GM23248 (cell line): ENCODE measurements at regions not wholly inside any gene's neighbourhood (a gene's known extent, or its start where the extent isn't known, plus 50 kb on each side); places are given as distances from the start of the nearest gene placed in this dataset.

Source experiments
- DNase-seq: peaks from one replicate; pipeline ENCODE4 v3.0.0-alpha.2; 2015
- H2AFZ ChIP-seq: fragments of 200-600 bp; sonication (generic); 2 replicates; pipeline ENCODE4 v1.6.1; 2016; ENCODE audit warnings: antibody characterized with exemption
- H3F3A ChIP-seq: fragments of 200-600 bp; sonication (generic); 2 replicates; pipeline ENCODE4 v1.6.1; 2016; ENCODE audit warnings: mild to moderate bottlenecking, antibody characterized with exemption, mixed run types; ENCODE audit not compliant: insufficient read depth
- H3K27ac ChIP-seq: fragments of 200-600 bp; sonication (generic); 2 replicates; pipeline ENCODE4 v1.5.1; 2016; ENCODE audit warnings: mild to moderate bottlenecking
- H3K27me3 ChIP-seq: fragments of 200-600 bp; sonication (generic); replicated peaks from 2 replicates; pipeline ENCODE4 v1.6.1; 2016; ENCODE audit warnings: mild to moderate bottlenecking; ENCODE audit not compliant: insufficient read depth
- H3K36me3 ChIP-seq: fragments of 200-600 bp; sonication (generic); 2 replicates; pipeline ENCODE4 v1.6.1; 2016; ENCODE audit warnings: low read depth, mild to moderate bottlenecking
- H3K4me1 ChIP-seq: fragments of 200-600 bp; sonication (generic); 2 replicates; pipeline ENCODE4 v1.6.1; 2016; ENCODE audit warnings: mild to moderate bottlenecking; ENCODE audit not compliant: insufficient read depth
- H3K4me2 ChIP-seq: fragments of 200-600 bp; sonication (generic); one replicate; pipeline ENCODE4 v1.6.1; 2016; ENCODE audit warnings: mild to moderate bottlenecking; ENCODE audit not compliant: unreplicated experiment
- H3K4me3 ChIP-seq: fragments of 200-600 bp; sonication (generic); 2 replicates; pipeline ENCODE4 v1.5.1; 2016; ENCODE audit warnings: mild to moderate bottlenecking
- H3K79me2 ChIP-seq: fragments of 200-600 bp; sonication (generic); 2 replicates; pipeline ENCODE4 v1.6.1; 2016; ENCODE audit warnings: mild to moderate bottlenecking; ENCODE audit not compliant: insufficient read depth
- H3K9ac ChIP-seq: fragments of 200-600 bp; sonication (generic); 2 replicates; pipeline ENCODE4 v1.6.1; 2016; ENCODE audit warnings: mild to moderate bottlenecking
- H3K9me2 ChIP-seq: fragments of 200-600 bp; sonication (generic); 2 replicates; pipeline ENCODE4 v1.6.1; 2016; ENCODE audit warnings: mixed run types, mild to moderate bottlenecking, moderate library complexity; ENCODE audit not compliant: insufficient read depth
- H3K9me3 ChIP-seq: fragments of 200-600 bp; sonication (generic); one replicate; pipeline ENCODE4 v1.6.1; 2017; ENCODE audit warnings: low read depth
- H4K20me1 ChIP-seq: fragments of 200-600 bp; sonication (generic); 2 replicates; pipeline ENCODE4 v1.6.0; 2016; ENCODE audit not compliant: insufficient read depth
- EZH2 ChIP-seq: fragments of 200-600 bp; sonication (generic); IDR thresholded peaks from 2 replicates; pipeline ENCODE4 v1.6.1; 2018; ENCODE audit warnings: antibody characterized with exemption, mild to moderate bottlenecking; ENCODE audit not compliant: insufficient read depth, poor library complexity, severe bottlenecking
- EZH2phosphoT487 ChIP-seq: fragments of 200-600 bp; sonication (generic); IDR thresholded peaks from 2 replicates; pipeline ENCODE4 v1.6.1; 2018; ENCODE audit warnings: antibody characterized with exemption, moderate library complexity, mild to moderate bottlenecking, low read depth; ENCODE audit not compliant: insufficient read depth
- WGBS, 2 experiments: methylation state at CpG; one replicate each; pipeline ENCODE4 v1.1.6; 2015 to 2017; ENCODE audit warnings: low lambda C conversion rate in 2 of 2, low coverage in 1 of 2; ENCODE audit errors: missing lambda C conversion rate in 2 of 2; 5-methylcytosine and 5-hydroxymethylcytosine counted together
- in situ Hi-C: fragments of 300-500 bp; cut with MboI; formaldehyde crosslinking; loops from 2 replicates; pipeline ENCODE4 v1.15.0; 2020

- WGBS, 2 experiments, result 18 to 21% methylated on average over 6 of the region's 6 CpGs
- Histone ChIP-seq H2AFZ (peak overlapping the region; percentile 40), H3K79me2 (no peaks in the 10 kb centered on the region), H3K4me3 (no peak overlapping the region), H3K9me2 (no peaks in the 10 kb centered on the region), H4K20me1 (no peaks in the 10 kb centered on the region), H3K9me3 (no peaks in the 10 kb centered on the region), H3F3A (peaks cover 41% of the 10 kb centered on the region), H3K36me3 (no peaks in the 10 kb centered on the region), H3K9ac (no peak overlapping the region), H3K27me3 (0 out of 2 replicates have a peak, but pooled peaks cover 5% of the 10 kb centered on the region), H3K4me2 (peak overlapping the region; percentile 52), H3K27ac (peak overlapping the region; percentile 48; the same call in 1 of the 2 replicates), H3K4me1 (peaks cover 46% of the 10 kb centered on the region)
- TF ChIP-seq EZH2 (no peak), EZH2phosphoT487 (no peak)
- in situ Hi-C loops, result no loop called here
- peak; percentile 79 for DNase-seq
Observed at GRCh38 chr20:10919396-10920140, 245.8 kb upstream of the JAG1 start.

- peak overlapping the region; percentile 32; the same call in 1 of the 2 replicates for H3K27ac ChIP-seq
- 43 to 54% methylated on average over 2 of the region's 2 CpGs for WGBS, 2 experiments
- DNase-seq, result peak; percentile 6
- no peaks in the 10 kb centered on the region for H4K20me1 ChIP-seq
- 0 out of 2 replicates have a peak, but pooled peaks cover 5% of the 10 kb centered on the region for H3K27me3 ChIP-seq
- H3K79me2 ChIP-seq, result no peaks in the 10 kb centered on the region
- H3K4me1 ChIP-seq, result peaks cover 54% of the 10 kb centered on the region
- H3K9ac ChIP-seq, result no peak overlapping the region
- peaks cover 46% of the 10 kb centered on the region for H3F3A ChIP-seq
- in situ Hi-C loops, result no loop called here
- H3K4me3 ChIP-seq, result no peak overlapping the region
- H3K9me2 ChIP-seq, result no peaks in the 10 kb centered on the region
- no peaks in the 10 kb centered on the region for H3K9me3 ChIP-seq
- peak overlapping the region; percentile 4 for H3K4me2 ChIP-seq
- H3K36me3 ChIP-seq, result no peaks in the 10 kb centered on the region
- H2AFZ ChIP-seq, result peak overlapping the region; percentile 40
- TF ChIP-seq EZH2, result no peak
- no peak for TF ChIP-seq EZH2phosphoT487
Observed at GRCh38 chr20:10920396-10920795, 246.6 kb upstream of the JAG1 start.

DNA sequence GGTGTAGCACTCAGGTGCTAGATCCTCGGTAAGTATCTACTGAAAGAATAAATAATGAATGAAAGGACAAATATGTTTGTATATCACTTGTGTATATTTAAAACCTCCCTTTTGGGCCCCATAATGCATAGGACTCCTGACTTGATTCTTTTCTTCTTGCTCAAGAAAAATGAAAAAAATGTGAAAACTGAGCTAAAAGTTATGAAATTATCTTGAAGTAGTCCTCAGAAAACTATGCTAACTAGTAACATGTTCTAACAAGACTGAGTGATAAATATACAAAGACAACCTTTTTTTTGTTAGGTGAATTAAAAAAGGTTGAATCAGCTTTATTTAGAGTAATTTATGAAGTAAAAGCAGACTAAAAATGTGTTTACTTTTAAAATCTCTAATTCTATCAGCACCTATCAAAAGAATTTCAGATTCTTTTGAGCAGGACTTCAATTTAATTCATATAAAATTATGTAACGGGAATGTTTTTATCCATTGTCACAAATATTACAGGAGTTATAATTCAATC, 247.8 kb upstream of the JAG1 start:
- TF ChIP-seq EZH2 (no peak), EZH2phosphoT487 (no peak)
- no peak for DNase-seq
- Histone ChIP-seq H3K36me3 (no peaks in the 10 kb centered on the region), H3K4me1 (peaks cover 60% of the 10 kb centered on the region), H3K27ac (no peak overlapping the region), H3K27me3 (0 out of 2 replicates have a peak, but pooled peaks cover 5% of the 10 kb centered on the region), H4K20me1 (no peaks in the 10 kb centered on the region), H3K9ac (no peak overlapping the region), H3K79me2 (no peaks in the 10 kb centered on the region), H2AFZ (no peak overlapping the region), H3K4me3 (no peak overlapping the region), H3K4me2 (no peak overlapping the region), H3K9me3 (no peaks in the 10 kb centered on the region), H3F3A (peaks cover 55% of the 10 kb centered on the region), H3K9me2 (no peaks in the 10 kb centered on the region)
- in situ Hi-C loops, result no loop called here
- 98 to 99% methylated on average over 2 of the region's 2 CpGs for WGBS, 2 experiments

DNA sequence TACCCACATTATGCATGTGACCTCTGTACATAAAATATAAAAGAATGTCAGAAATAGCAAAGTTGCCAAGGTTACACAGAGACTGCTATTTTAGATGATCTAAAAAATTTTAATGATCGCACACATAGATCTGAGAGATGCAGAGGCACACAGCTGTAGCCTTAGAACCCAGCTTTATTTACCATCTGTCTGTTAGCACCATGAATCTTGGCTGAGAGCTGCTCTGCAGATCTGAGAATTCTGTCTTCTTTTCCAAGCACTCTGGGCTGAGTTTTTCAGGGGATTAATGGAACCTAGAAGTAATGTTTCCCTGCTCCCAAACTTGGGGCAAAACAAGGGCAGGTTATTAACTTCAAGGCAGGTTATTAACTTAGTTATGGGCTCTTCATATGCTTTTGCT, 248.7 kb upstream of the JAG1 start:
- TF ChIP-seq EZH2 (no peak), EZH2phosphoT487 (no peak)
- H3K27me3 ChIP-seq, result 0 out of 2 replicates have a peak, but pooled peaks cover 5% of the 10 kb centered on the region
- peak; percentile 5 for DNase-seq

More for the DNA sequence above, 248.7 kb upstream of the JAG1 start:
- peaks cover 55% of the 10 kb centered on the region for H3F3A ChIP-seq
- peak overlapping the region; percentile 59 for H3K4me2 ChIP-seq
- H3K27ac ChIP-seq, result 0 out of 2 replicates have a peak overlapping the region, but pooled peaks have one; percentile 6
- 61 to 81% methylated on average over 1 of the region's 1 CpG for WGBS, 2 experiments
- H3K4me3 ChIP-seq, result no peak overlapping the region
- H3K9ac ChIP-seq, result no peak overlapping the region
- no peaks in the 10 kb centered on the region for H3K9me3 ChIP-seq
- in situ Hi-C loops, result no loop called here
- no peaks in the 10 kb centered on the region for H3K79me2 ChIP-seq
- H2AFZ ChIP-seq, result no peak overlapping the region
- peaks cover 60% of the 10 kb centered on the region for H3K4me1 ChIP-seq
- H4K20me1 ChIP-seq, result no peaks in the 10 kb centered on the region
- no peaks in the 10 kb centered on the region for H3K36me3 ChIP-seq
- H3K9me2 ChIP-seq, result no peaks in the 10 kb centered on the region
